RWPE1 (cell line): ENCODE measurements at regions not wholly inside any gene's neighbourhood (a gene's known extent, or its start where the extent isn't known, plus 50 kb on each side); places are given as distances from the start of the nearest gene placed in this dataset.
"Not testable (repeated sequence)": the region's sequence is repeated elsewhere in the genome, so short reads cannot be mapped to it uniquely, and the experiment has no call there.

ENCODE experiments used
- CTCF ChIA-PET: fragments of 350-600 bp; sonication (Branson Sonifier 250); formaldehyde crosslinking; extraction: SDS; loops from one replicate; lab custom pipeline; 2021; lab: Yijun Ruan, JAX
- POLR2A ChIA-PET: fragments of 400-600 bp; formaldehyde crosslinking; extraction: SDS; loops from one replicate; lab custom pipeline; 2020; ENCODE audit warnings: antibody characterized with exemption; ENCODE audit not compliant: low non-redundant PET; lab: Yijun Ruan, JAX
- DNase-seq: peaks from one replicate; pipeline ENCODE4 v3.0.0; 2012; ENCODE audit warnings: low spot score
- H3K27ac ChIP-seq: fragments of 450-650 bp; 2 replicates; pipeline ENCODE4 v1.5.1; 2017
- TF ChIP-seq, protein P1 (sequence below): fragments of 450-650 bp; conservative IDR thresholded peaks from 2 replicates; pipeline ENCODE4 v1.5.1; 2017; ENCODE audit warnings: low read depth, mild to moderate bottlenecking

DNA sequence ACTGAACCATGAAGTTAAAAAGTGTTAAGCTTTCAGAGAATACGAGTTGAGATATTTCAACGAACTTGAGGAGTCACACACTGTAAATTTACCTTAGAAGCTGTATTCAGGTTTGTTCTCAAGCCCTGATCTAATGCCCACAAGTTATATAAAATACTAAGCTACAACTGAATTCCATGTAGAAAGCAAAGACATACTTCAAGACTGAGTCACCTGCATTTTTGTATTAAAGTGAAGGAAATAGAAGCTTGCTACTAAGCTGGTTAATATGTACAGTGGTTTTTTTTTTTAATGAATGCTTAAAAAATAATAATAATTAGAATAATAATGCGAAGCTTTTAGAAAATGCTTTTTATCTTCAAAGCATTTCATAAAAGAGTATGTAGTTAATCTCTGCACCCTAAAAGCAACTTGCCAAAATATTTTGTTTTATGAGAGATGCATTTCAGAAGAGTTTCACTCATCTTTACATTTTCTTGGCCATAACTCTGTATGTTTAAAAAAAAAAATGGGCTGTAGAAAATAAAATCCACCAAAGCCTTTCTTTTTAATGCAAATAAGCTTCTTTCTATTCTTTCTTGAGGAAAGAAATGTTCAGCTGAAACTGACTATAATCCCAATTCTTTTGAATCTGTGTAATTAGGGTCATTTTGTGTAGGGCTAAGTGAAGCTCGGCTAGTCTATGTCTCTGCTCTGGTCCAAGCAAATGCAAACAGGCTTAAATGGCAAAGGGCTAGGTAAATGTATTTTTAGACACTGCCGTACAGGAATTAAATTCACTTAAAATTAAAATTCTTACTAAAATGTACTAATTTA lies 1047.5 kb upstream of the FLRT2 start:
- no peak overlapping the region for H3K27ac ChIP-seq
- ChIA-PET POLR2A (no interaction called here), CTCF (interaction anchor here (0.7 kb wide), 2 partner anchors 41 to 140 kb away, joined by 3 to 4 read pairs; no protein-coding TSS in a partner anchor)
- DNase-seq, result peak; percentile 19
- TF ChIP-seq, protein P1, sequence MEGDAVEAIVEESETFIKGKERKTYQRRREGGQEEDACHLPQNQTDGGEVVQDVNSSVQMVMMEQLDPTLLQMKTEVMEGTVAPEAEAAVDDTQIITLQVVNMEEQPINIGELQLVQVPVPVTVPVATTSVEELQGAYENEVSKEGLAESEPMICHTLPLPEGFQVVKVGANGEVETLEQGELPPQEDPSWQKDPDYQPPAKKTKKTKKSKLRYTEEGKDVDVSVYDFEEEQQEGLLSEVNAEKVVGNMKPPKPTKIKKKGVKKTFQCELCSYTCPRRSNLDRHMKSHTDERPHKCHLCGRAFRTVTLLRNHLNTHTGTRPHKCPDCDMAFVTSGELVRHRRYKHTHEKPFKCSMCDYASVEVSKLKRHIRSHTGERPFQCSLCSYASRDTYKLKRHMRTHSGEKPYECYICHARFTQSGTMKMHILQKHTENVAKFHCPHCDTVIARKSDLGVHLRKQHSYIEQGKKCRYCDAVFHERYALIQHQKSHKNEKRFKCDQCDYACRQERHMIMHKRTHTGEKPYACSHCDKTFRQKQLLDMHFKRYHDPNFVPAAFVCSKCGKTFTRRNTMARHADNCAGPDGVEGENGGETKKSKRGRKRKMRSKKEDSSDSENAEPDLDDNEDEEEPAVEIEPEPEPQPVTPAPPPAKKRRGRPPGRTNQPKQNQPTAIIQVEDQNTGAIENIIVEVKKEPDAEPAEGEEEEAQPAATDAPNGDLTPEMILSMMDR, result no peak

DNA sequence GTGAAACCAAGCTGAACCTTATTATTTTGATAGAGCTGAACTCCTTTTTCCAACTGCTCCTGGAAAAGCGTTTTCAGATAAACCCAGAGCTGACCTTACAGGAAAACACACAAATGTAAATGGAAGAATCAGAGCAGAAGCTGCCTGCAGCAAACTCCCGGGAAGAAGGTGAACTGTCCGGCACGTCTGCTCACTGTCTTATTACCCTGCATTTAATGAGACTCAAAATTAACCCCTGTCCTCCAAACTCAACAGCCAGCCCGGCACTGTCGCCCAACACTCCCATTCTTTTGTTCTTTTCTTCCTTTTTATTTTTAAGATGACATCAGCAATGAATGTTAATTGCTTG lies 1046.9 kb upstream of the FLRT2 start:
- H3K27ac ChIP-seq, result no peak overlapping the region
- TF ChIP-seq, protein P1, result no peak
- no peak for DNase-seq
- ChIA-PET POLR2A (no interaction called here), CTCF (interaction anchor here (0.7 kb wide), 2 partner anchors 40 to 140 kb away, joined by 3 to 4 read pairs; no protein-coding TSS in a partner anchor)

DNA sequence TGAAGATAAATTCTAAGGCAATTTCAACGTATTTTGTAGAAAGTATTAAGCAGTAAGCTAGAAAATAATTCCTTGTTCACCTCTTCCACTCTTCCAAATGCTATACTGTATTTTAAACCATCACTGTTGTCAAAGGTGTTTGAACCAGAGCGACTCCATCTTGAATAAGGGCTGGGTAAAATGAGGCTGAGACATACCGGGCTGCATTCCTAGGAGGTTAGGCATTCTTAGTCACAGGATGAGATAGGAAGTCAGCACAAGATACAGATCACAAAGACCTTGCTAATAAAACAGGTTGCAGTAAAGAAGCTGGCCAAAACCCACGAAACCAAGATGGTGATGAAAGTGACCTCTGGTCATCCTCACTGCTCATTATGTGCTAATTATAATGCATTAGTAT lies 1045.7 kb upstream of the FLRT2 start:
- DNase-seq, H3K27ac ChIP-seq, CTCF ChIA-PET, POLR2A ChIA-PET: not testable (repeated sequence)

DNA sequence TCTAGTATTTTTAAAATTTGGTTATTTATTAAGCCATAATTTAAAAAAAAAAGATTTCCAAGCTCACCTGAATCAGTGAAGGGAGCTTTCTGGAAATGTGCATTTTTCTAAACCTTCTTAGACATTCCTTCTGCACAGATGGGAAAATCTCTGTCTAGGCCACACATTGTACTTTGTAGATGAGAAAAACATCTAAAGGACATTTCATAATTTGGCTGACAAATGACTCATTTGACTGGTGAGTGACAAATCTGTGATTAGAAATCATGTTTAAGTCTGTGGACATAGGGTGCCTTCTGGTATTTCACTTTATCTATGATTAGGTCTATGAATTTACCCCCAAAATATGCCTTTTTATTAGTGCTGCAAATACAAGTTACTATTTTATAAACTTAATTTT lies 1044.9 kb upstream of the FLRT2 start:
- TF ChIP-seq, protein P1, result no peak
- no peak overlapping the region for H3K27ac ChIP-seq
- CTCF ChIA-PET, result no interaction called here
- POLR2A ChIA-PET, result no interaction called here
- DNase-seq, result no peak

DNA sequence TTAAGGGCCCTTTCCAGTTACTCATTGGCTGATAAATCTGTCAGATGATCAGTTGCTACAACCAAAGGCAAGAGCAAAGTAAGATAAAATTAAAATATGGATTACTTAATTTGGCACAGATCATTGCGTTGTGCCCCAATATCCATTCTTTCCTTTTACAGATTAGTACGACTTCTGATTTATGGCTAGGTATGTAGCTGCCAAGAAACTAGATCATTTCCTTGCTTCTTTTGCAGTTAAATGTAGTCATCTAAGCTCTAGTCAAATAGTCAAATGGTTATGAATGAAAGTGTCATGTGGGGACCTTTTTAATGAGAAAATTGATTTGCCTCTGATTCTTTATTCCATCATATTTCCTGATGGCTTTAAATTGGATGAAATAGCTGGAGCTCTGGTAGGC lies 1039.9 kb upstream of the FLRT2 start:
- DNase-seq, result no peak
- POLR2A ChIA-PET, result no interaction called here
- TF ChIP-seq, protein P1, result no peak
- CTCF ChIA-PET, result interaction anchor here (0.6 kb wide), 2 partner anchors 319 to 817 kb away, joined by 3 to 4 read pairs; no protein-coding TSS in a partner anchor
- no peak overlapping the region for H3K27ac ChIP-seq

DNA sequence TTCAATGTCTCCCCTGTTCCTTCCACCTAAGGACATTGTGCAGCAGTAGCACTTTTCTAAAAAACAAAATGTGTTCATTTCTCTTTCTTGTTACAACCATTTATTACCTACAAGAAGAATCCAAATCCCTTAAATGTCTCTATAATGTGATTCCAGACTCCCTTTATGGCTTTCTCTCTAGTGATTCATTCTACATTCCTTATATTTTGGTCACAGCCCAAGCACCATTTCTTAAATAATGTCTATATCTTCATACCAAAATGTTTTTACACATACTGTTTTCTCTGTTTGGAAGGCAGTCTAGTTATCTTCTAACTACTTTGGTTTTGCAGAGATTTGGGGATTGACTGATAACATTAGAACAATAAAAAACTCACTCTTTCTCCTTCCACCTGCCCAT lies 1037.3 kb upstream of the FLRT2 start:
- H3K27ac ChIP-seq, result no peak overlapping the region
- ChIA-PET POLR2A (no interaction called here), CTCF (no interaction called here)
- TF ChIP-seq, protein P1, result no peak
- DNase-seq, result no peak

DNA sequence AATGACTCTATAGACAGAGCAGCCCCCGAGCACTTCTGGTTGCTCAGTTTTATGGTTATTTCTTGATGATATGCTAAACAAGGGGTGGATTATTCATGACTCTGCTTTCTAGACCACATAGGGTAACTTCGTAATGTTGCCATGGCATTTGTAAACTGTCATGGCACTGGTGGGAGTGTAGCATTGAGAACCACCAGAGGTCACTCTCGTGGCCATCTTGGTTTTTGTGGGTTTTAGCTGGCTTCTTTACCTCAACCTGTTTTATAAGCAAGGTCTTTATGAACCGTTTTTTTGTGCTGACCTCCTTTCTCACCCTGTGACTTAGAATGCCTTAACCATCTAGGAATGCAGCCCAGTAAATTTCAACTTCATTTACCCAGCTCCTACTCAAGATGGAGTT lies 1036.2 kb upstream of the FLRT2 start:
- POLR2A ChIA-PET, result no interaction called here
- DNase-seq, result no peak
- no peak overlapping the region for H3K27ac ChIP-seq
- TF ChIP-seq, protein P1, result no peak
- CTCF ChIA-PET, result no interaction called here
